ENCODE measurements at regions not wholly inside any gene's neighbourhood (a gene's known extent, or its start where the extent isn't known, plus 50 kb on each side); places are given as distances from the start of the nearest gene placed in this dataset.

DNA sequence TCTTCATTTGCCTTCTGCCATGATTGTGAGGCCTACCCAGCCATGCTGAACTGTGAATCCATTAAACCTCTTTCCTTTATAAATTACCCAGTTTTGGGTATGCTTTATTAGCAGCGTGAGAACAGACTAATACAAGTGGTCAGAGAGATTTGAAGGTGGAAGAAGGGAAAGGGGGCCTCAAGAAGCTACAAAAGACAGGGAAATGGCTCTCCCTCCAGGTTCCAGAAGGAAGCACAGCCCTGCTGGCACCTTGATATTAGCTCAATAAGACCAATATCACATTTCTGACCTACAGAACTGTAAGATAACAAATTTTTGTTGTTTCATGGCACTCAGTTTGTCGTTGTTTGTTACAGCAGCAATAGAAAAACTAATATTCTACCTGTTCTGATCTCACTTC lies 536.5 kb upstream of the MARCKS start:
- TF ChIP-seq, protein P1, sequence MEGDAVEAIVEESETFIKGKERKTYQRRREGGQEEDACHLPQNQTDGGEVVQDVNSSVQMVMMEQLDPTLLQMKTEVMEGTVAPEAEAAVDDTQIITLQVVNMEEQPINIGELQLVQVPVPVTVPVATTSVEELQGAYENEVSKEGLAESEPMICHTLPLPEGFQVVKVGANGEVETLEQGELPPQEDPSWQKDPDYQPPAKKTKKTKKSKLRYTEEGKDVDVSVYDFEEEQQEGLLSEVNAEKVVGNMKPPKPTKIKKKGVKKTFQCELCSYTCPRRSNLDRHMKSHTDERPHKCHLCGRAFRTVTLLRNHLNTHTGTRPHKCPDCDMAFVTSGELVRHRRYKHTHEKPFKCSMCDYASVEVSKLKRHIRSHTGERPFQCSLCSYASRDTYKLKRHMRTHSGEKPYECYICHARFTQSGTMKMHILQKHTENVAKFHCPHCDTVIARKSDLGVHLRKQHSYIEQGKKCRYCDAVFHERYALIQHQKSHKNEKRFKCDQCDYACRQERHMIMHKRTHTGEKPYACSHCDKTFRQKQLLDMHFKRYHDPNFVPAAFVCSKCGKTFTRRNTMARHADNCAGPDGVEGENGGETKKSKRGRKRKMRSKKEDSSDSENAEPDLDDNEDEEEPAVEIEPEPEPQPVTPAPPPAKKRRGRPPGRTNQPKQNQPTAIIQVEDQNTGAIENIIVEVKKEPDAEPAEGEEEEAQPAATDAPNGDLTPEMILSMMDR (IDR thresholded peaks at IDR 0.05; ENCODE audit: extremely low read depth, missing control alignments), result no peak
- DNase-seq (ENCODE audit: low spot score), result no peak

DNA sequence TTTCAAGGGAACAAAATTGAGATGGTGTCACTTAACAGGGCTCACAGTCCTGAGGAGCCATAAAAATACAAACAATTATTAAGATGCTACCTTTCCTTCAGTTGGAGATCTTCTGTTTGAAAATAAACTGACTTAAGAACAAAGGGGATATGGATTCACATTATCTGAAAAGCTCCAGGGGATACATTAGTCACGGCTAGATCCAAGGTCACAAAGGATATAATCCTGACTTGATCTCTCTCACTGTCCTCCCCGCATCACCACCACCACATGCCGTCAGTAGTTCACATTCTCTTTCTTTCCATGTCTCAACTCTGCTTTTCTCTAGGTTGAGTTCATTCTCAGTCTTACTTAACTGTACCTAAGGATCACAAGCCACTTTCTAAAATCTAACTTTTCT lies 530.4 kb upstream of the MARCKS start:
- TF ChIP-seq, protein P1 (IDR thresholded peaks at IDR 0.05; ENCODE audit: extremely low read depth, missing control alignments), result no peak
- DNase-seq (ENCODE audit: low spot score), result no peak

DNA sequence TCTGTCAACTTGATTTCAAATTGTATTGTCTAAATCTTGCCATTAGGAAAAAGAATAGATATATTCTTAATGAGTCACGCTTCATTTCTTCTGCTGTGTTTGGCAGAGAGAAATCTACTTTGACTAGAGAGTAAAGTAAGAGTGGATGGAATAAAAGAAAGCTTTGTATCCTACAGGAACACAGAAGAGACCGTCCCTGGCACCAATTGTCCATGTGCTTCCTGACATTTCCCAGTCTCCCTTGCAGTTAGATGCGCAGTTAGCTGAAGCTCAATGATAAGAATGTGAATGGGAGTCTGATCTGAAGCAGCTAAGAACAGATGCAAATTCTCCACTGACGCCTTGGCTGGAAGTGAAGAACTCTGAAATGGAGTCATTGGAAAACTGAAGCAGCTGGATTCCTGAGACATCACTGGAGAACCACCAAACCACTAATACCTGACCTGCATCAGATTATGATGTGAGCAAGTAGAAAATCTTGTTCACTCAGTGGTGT lies 528.2 kb upstream of the MARCKS start:
- DNase-seq (ENCODE audit: low spot score), result no peak
- TF ChIP-seq, protein P1 (IDR thresholded peaks at IDR 0.05; ENCODE audit: extremely low read depth, missing control alignments), result no peak

DNA sequence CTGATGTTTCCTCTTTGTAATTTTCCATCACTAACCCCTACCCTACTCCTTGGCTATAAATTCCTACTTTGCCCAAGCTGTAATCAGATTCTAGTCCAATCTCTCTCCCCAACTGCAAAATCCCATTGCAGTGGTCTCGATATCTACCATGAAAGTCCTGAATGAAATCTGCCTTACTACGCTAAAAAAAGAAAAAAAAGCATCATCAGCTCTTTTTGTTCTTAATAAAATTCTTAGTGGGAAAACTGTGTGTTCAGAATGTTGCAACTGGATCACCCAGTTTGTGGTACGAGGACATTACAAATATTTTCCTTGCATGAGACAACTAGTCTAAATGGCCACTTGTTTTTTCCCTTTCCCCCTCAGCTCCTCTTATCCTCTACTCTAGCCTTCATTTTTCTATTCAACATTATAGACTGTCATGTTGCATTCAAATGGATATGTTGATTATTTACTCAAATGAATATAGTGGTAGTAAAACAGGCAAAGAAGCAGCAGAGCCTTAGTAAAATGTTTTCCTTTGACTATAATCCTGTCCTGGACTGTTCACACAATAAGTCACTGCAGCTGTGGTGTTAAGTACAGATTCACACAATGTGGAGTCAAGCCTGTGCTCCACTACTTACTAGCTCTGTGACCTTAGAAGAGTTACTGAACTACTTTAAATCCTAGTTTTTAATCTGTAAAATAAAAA lies 527.1 kb upstream of the MARCKS start:
- TF ChIP-seq, protein P1 (IDR thresholded peaks at IDR 0.05; ENCODE audit: extremely low read depth, missing control alignments), result no peak
- no peak for DNase-seq (ENCODE audit: low spot score)

DNA sequence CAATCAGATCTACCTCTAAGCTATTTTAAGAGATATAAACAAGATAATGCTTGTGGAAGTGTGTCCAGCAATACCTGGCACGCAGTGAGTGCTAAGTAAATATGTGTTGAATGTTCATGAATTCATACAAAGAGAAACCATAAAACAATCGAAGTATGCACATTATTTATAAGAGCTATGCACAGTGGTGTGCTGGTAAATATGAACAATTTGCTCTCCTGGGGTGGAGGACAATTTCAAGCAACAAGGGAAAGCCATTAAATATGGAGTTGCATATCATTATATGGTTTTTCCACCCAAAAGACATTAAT lies 526.6 kb upstream of the MARCKS start:
- TF ChIP-seq, protein P1 (IDR thresholded peaks at IDR 0.05; ENCODE audit: extremely low read depth, missing control alignments), result no peak
- no peak for DNase-seq (ENCODE audit: low spot score)

DNA sequence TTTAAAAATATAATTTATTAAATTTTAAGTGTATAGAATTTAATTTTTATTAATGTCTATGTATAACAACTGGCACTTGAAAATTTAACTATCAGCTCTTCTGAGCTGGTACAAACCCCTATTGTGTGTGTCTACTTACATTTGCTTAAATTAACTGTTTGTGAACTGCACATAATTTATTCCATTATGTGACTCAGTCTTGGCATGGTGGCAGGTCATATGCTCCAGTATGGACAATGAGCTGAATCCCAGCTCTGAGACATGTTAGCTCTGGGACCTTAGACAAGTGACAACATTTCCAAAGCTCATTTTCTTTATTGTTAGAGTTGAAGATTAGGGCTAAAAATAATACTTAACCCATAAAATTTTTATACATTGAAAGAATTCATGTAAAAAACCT lies 526.1 kb upstream of the MARCKS start:
- no peak for DNase-seq (ENCODE audit: low spot score)
- TF ChIP-seq, protein P1 (IDR thresholded peaks at IDR 0.05; ENCODE audit: extremely low read depth, missing control alignments), result no peak

DNA sequence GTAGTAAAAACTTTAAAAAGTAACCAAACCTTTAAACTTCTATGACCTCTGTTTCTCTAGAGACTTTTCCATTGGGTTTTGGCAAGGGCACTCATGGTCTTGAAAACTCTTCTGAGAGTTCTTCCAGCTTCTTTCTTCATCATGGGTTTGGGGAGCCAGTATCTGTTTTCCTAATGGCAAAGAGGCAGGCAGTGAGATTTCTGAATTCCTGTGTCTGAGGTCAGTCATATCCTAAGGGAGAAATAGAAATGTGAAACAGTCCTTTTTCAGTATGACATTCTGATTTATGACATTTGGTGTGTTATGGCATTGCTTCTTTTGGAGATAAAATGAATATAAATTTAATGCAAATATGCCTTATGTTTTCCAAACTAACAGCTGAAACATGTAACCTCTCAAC lies 518.5 kb upstream of the MARCKS start:
- TF ChIP-seq, protein P1 (IDR thresholded peaks at IDR 0.05; ENCODE audit: extremely low read depth, missing control alignments), result no peak
- no peak for DNase-seq (ENCODE audit: low spot score)

Data from GM20000 (cell line).